Dermis blood vessel endothelial cell (primary cell): ENCODE measurements at regions not wholly inside any gene's neighbourhood (a gene's known extent, or its start where the extent isn't known, plus 50 kb on each side); places are given as distances from the start of the nearest gene placed in this dataset.

ENCODE experiments used
- DNase-seq: peaks from one replicate; pipeline ENCODE4 v3.0.0; 2010

- no peak for DNase-seq
These were observed 139.7 kb downstream of the TUSC7 start for GRCh38 chr3:116849261-116849688.

- no peak for DNase-seq
These were observed 143.2 kb downstream of the TUSC7 start for GRCh38 chr3:116852803-116853202.

GRCh38 chr3:116863270-116863770 is 153.7 kb downstream of the TUSC7 start:
- DNase-seq, result no peak

GRCh38 chr3:116863822-116864589 is 154.4 kb downstream of the TUSC7 start:
- DNase-seq, result peak; percentile 49

- no peak for DNase-seq
These were observed 155.0 kb downstream of the TUSC7 start for GRCh38 chr3:116864590-116864927.

- DNase-seq, result no peak
These were observed 160.8 kb downstream of the TUSC7 start for GRCh38 chr3:116870379-116870778.

GRCh38 chr3:116871905-116872304 is 162.3 kb downstream of the TUSC7 start:
- no peak for DNase-seq

GRCh38 chr3:116872688-116873087 is 163.1 kb downstream of the TUSC7 start:
- DNase-seq, result no peak

- no peak for DNase-seq
These were observed 163.6 kb downstream of the TUSC7 start for GRCh38 chr3:116873142-116873541.

GRCh38 chr3:116877968-116878367 is 168.4 kb downstream of the TUSC7 start:
- DNase-seq, result no peak

GRCh38 chr3:116886202-116886893 is 176.8 kb downstream of the TUSC7 start:
- no peak for DNase-seq

- no peak for DNase-seq
These were observed 186.5 kb downstream of the TUSC7 start for GRCh38 chr3:116896116-116896515.

GRCh38 chr3:116897382-116897781 is 187.8 kb downstream of the TUSC7 start:
- DNase-seq, result no peak

GRCh38 chr3:116899253-116899652 is 189.7 kb downstream of the TUSC7 start:
- DNase-seq, result no peak

GRCh38 chr3:116905334-116905733 is 195.8 kb downstream of the TUSC7 start:
- no peak for DNase-seq

- no peak for DNase-seq
These were observed 196.2 kb downstream of the TUSC7 start for GRCh38 chr3:116905794-116906193.

- DNase-seq, result no peak
These were observed 202.5 kb downstream of the TUSC7 start for GRCh38 chr3:116912116-116912515.

- DNase-seq, result no peak
These were observed 204.4 kb downstream of the TUSC7 start for GRCh38 chr3:116914004-116914403.

GRCh38 chr3:116916836-116917235 is 207.3 kb downstream of the TUSC7 start:
- no peak for DNase-seq

GRCh38 chr3:116920826-116921610 is 211.4 kb downstream of the TUSC7 start:
- no peak for DNase-seq

- DNase-seq, result no peak
These were observed 218.3 kb downstream of the TUSC7 start for GRCh38 chr3:116927918-116928317.

GRCh38 chr3:116929505-116930222 is 220.1 kb downstream of the TUSC7 start:
- DNase-seq, result peak; percentile 29

- peak; percentile 5 for DNase-seq
These were observed 221.2 kb downstream of the TUSC7 start for GRCh38 chr3:116930786-116931185.
